Gastroesophageal sphincter (tissue), 3 donors: ENCODE measurements at regions not wholly inside any gene's neighbourhood (a gene's known extent, or its start where the extent isn't known, plus 50 kb on each side); places are given as distances from the start of the nearest gene placed in this dataset.

Experiments used
- CTCF ChIP-seq, 4 experiments: fragments of 200-600 bp in 2 of 4; fragments of 450-650 bp in 2 of 4; sonication (generic) in 1 of 4; IDR thresholded peaks; one replicate each; pipeline ENCODE4 v1.5.1; 2017 to 2019; ENCODE audit warnings: antibody characterized with exemption in 4 of 4, mild to moderate bottlenecking in 2 of 4, moderate library complexity in 2 of 4
- POLR2AphosphoS5 ChIP-seq: sonication (generic); formaldehyde crosslinking; IDR thresholded peaks from one replicate; pipeline ENCODE4 v1.6.1; 2017; ENCODE audit warnings: antibody characterized with exemption

GRCh38 chr3:104452697-104453096, 914.0 kb upstream of the ALCAM start:
- TF ChIP-seq POLR2AphosphoS5 (no peak), CTCF (IDR thresholded peaks at IDR 0.05) (no peak)
